ENCODE measurements at regions not wholly inside any gene's neighbourhood (a gene's known extent, or its start where the extent isn't known, plus 50 kb on each side); places are given as distances from the start of the nearest gene placed in this dataset.

GRCh38 chr5:145221416-145221815 is 613.7 kb downstream of the PRELID2 start:
- H3K4me3 ChIP-seq (ENCODE audit: low read depth, low read length) = no peak overlapping the region

GRCh38 chr5:145220481-145220880 is 614.7 kb downstream of the PRELID2 start:
- no peak overlapping the region for H3K4me3 ChIP-seq (ENCODE audit: low read depth, low read length)

- no peak overlapping the region for H3K4me3 ChIP-seq (ENCODE audit: low read depth, low read length)
Measured at GRCh38 chr5:145218982-145219381, 616.2 kb downstream of the PRELID2 start.

- H3K4me3 ChIP-seq (ENCODE audit: low read depth, low read length) = no peak overlapping the region
Measured at GRCh38 chr5:145218019-145218418, 617.1 kb downstream of the PRELID2 start.

- no peak overlapping the region for H3K4me3 ChIP-seq (ENCODE audit: low read depth, low read length)
Measured at GRCh38 chr5:145210020-145210419, 625.1 kb downstream of the PRELID2 start.

GRCh38 chr5:145205546-145205945 is 629.6 kb downstream of the PRELID2 start:
- H3K4me3 ChIP-seq (ENCODE audit: low read depth, low read length) = no peak overlapping the region

- H3K4me3 ChIP-seq (ENCODE audit: low read depth, low read length) = no peak overlapping the region
Measured at GRCh38 chr5:145204743-145205142, 630.4 kb downstream of the PRELID2 start.

GRCh38 chr5:145203193-145203592 is 631.9 kb downstream of the PRELID2 start:
- H3K4me3 ChIP-seq (ENCODE audit: low read depth, low read length) = no peak overlapping the region

- no peak overlapping the region for H3K4me3 ChIP-seq (ENCODE audit: low read depth, low read length)
Measured at GRCh38 chr5:145198525-145199260, 636.4 kb downstream of the PRELID2 start.

- H3K4me3 ChIP-seq (ENCODE audit: low read depth, low read length) = no peak overlapping the region
Measured at GRCh38 chr5:145189746-145190145, 645.4 kb downstream of the PRELID2 start.

GRCh38 chr5:145180371-145180770 is 654.8 kb downstream of the PRELID2 start:
- no peak overlapping the region for H3K4me3 ChIP-seq (ENCODE audit: low read depth, low read length)

GRCh38 chr5:145178641-145179523 is 656.3 kb downstream of the PRELID2 start:
- H3K4me3 ChIP-seq (ENCODE audit: low read depth, low read length) = no peak overlapping the region

GRCh38 chr5:145176041-145176440 is 659.1 kb downstream of the PRELID2 start:
- no peak overlapping the region for H3K4me3 ChIP-seq (ENCODE audit: low read depth, low read length)

- H3K4me3 ChIP-seq (ENCODE audit: low read depth, low read length) = no peak overlapping the region
Measured at GRCh38 chr5:145166110-145166509, 669.0 kb downstream of the PRELID2 start.

- no peak overlapping the region for H3K4me3 ChIP-seq (ENCODE audit: low read depth, low read length)
Measured at GRCh38 chr5:145163876-145164275, 671.3 kb downstream of the PRELID2 start.

- no peak overlapping the region for H3K4me3 ChIP-seq (ENCODE audit: low read depth, low read length)
Measured at GRCh38 chr5:145162626-145163025, 672.5 kb downstream of the PRELID2 start.

- no peak overlapping the region for H3K4me3 ChIP-seq (ENCODE audit: low read depth, low read length)
Measured at GRCh38 chr5:145161391-145161790, 673.8 kb downstream of the PRELID2 start.

- no peak overlapping the region for H3K4me3 ChIP-seq (ENCODE audit: low read depth, low read length)
Measured at GRCh38 chr5:145160679-145161078, 674.5 kb downstream of the PRELID2 start.

- no peak overlapping the region for H3K4me3 ChIP-seq (ENCODE audit: low read depth, low read length)
Measured at GRCh38 chr5:145158730-145159129, 676.4 kb downstream of the PRELID2 start.

- no peak overlapping the region for H3K4me3 ChIP-seq (ENCODE audit: low read depth, low read length)
Measured at GRCh38 chr5:145157841-145158240, 677.3 kb downstream of the PRELID2 start.

- no peak overlapping the region for H3K4me3 ChIP-seq (ENCODE audit: low read depth, low read length)
Measured at GRCh38 chr5:145141534-145141933, 693.6 kb downstream of the PRELID2 start.

- H3K4me3 ChIP-seq (ENCODE audit: low read depth, low read length) = no peak overlapping the region
Measured at GRCh38 chr5:145130996-145131395, 704.1 kb downstream of the PRELID2 start.

Measured in iPS-11a (cell line).